CD14-positive monocyte (primary cell): ENCODE measurements at regions not wholly inside any gene's neighbourhood (a gene's known extent, or its start where the extent isn't known, plus 50 kb on each side); places are given as distances from the start of the nearest gene placed in this dataset.
A peak's percentile ranks its signal among the peaks of the same experiment; 100 is the strongest.

Source experiments
- DNase-seq, 3 donors: peaks; one replicate each; pipeline ENCODE4 v3.0.0-alpha.2; 2011 to 2022
- H2AFZ ChIP-seq: 2 replicates; pipeline ENCODE4 v1.6.0; 2012; ENCODE audit warnings: mild to moderate bottlenecking, low read depth, low read length, inconsistent platforms; ENCODE audit not compliant: insufficient read depth, poor library complexity, severe bottlenecking
- H3K27ac ChIP-seq, 2 donors: 1 replicate in 1 of 2; 2 replicates in 1 of 2; pipeline ENCODE4 v1.5.1; 2012 to 2013; ENCODE audit warnings: low read length in 2 of 2, control low read depth in 1 of 2, inconsistent platforms in 1 of 2, low read depth in 1 of 2, mild to moderate bottlenecking in 1 of 2
- H3K27me3 ChIP-seq, 2 donors: one replicate each; pipeline versions ENCODE4 v1.6.0 to v1.6.1; 2011 to 2013; ENCODE audit warnings: low read length in 2 of 2; ENCODE audit not compliant: control insufficient read depth in 2 of 2, insufficient read depth in 2 of 2
- H3K36me3 ChIP-seq, 2 donors: replicated peaks in 1 of 2; 1 replicate in 1 of 2; 2 replicates in 1 of 2; pipeline versions ENCODE4 v1.5.1 to v1.6.1; 2012 to 2013; ENCODE audit warnings: low read length in 2 of 2, control low read depth in 1 of 2, inconsistent platforms in 1 of 2, mild to moderate bottlenecking in 1 of 2; ENCODE audit not compliant: insufficient read depth in 2 of 2, control insufficient read depth in 1 of 2
- H3K4me1 ChIP-seq, 2 donors: 1 replicate in 1 of 2; 2 replicates in 1 of 2; pipeline versions ENCODE4 v1.5.1 to v1.6.1; 2012 to 2013; ENCODE audit warnings: low read length in 2 of 2, control low read depth in 1 of 2, inconsistent platforms in 1 of 2, mild to moderate bottlenecking in 1 of 2, moderate library complexity in 1 of 2; ENCODE audit not compliant: insufficient read depth in 2 of 2, control insufficient read depth in 1 of 2
- H3K4me2 ChIP-seq: replicated peaks from 2 replicates; pipeline ENCODE3; 2012; ENCODE audit warnings: low read length, moderate library complexity, mild to moderate bottlenecking; ENCODE audit not compliant: poor library complexity, severe bottlenecking; ENCODE audit errors: extremely low read depth
- H3K4me3 ChIP-seq, 3 experiments: fragments of 200-600 bp in 1 of 3; sonication (generic) in 1 of 3; replicated peaks in 1 of 3; 1 replicate in 2 of 3; 2 replicates in 1 of 3; pipeline ENCODE4 v1.5.1; 2011 to 2013; ENCODE audit warnings: low read length in 3 of 3, mild to moderate bottlenecking in 3 of 3, control low read depth in 2 of 3, low read depth in 2 of 3, inconsistent platforms in 1 of 3, moderate library complexity in 1 of 3
- H3K79me2 ChIP-seq: 2 replicates; pipeline ENCODE4 v1.6.0; 2012; ENCODE audit warnings: mild to moderate bottlenecking, control low read depth, inconsistent platforms, low read length, moderate library complexity; ENCODE audit not compliant: insufficient read depth
- H3K9ac ChIP-seq: 2 replicates; pipeline ENCODE4 v1.6.0; 2017; ENCODE audit warnings: low read length, mild to moderate bottlenecking; ENCODE audit not compliant: insufficient read depth, poor library complexity, severe bottlenecking
- H3K9me3 ChIP-seq, 2 donors: replicated peaks in 1 of 2; 1 replicate in 1 of 2; 2 replicates in 1 of 2; pipeline versions ENCODE4 v1.5.1 to v1.6.1; 2012 to 2013; ENCODE audit warnings: low read length in 2 of 2, control low read depth in 1 of 2; ENCODE audit not compliant: control insufficient read depth in 1 of 2, insufficient read depth in 1 of 2
- H4K20me1 ChIP-seq: 2 replicates; pipeline ENCODE4 v1.6.0; 2012; ENCODE audit warnings: mild to moderate bottlenecking, low read length, control low read depth, moderate library complexity; ENCODE audit not compliant: insufficient read depth
- H3K27ac Mint-ChIP-seq, 7 donors: one replicate each; pipeline ENCODE4 v1.8.0; 2020; ENCODE audit warnings: mild to moderate bottlenecking in 7 of 7, mixed read lengths in 7 of 7, moderate library complexity in 6 of 7, inconsistent platforms in 2 of 7
- H3K27me3 Mint-ChIP-seq, 3 donors: one replicate each; pipeline ENCODE4 v1.8.0; 2021 to 2022; ENCODE audit warnings: low read depth in 3 of 3, mild to moderate bottlenecking in 3 of 3, mixed read lengths in 3 of 3, moderate library complexity in 3 of 3, inconsistent platforms in 1 of 3
- H3K36me3 Mint-ChIP-seq, 2 donors: one replicate each; pipeline ENCODE4 v1.8.0; 2020; ENCODE audit warnings: mixed read lengths in 2 of 2, inconsistent platforms in 1 of 2, mild to moderate bottlenecking in 1 of 2
- H3K4me1 Mint-ChIP-seq: one replicate; pipeline ENCODE4 v1.8.0; 2020; ENCODE audit warnings: mild to moderate bottlenecking, mixed read lengths
- H3K4me3 Mint-ChIP-seq, 2 donors: one replicate each; pipeline ENCODE4 v1.8.0; 2020; ENCODE audit warnings: mild to moderate bottlenecking in 2 of 2, mixed read lengths in 2 of 2, moderate library complexity in 1 of 2
- H3K9me3 Mint-ChIP-seq, 7 donors: one replicate each; pipeline ENCODE4 v1.8.0; 2020 to 2022; ENCODE audit warnings: mixed read lengths in 7 of 7, mild to moderate bottlenecking in 6 of 7, moderate library complexity in 6 of 7, inconsistent platforms in 2 of 7
- WGBS: methylation state at CpG from one replicate; pipeline ENCODE4 v1.1.5; 2013; ENCODE audit warnings: missing lambda C conversion rate; ENCODE audit not compliant: insufficient coverage; 5-methylcytosine and 5-hydroxymethylcytosine counted together
- intact Hi-C, 2 donors: fragments of 100-400 bp; cut with micrococcal nuclease; formaldehyde crosslinking; loops; one replicate each; pipeline versions ENCODE4 v1.15.0 to v1.15.1; 2023
- TF ChIP-seq, protein P1 (sequence below): fragments of 200-600 bp; IDR thresholded peaks from one replicate; pipeline ENCODE4 v1.8.0; 2022; ENCODE audit warnings: antibody characterized with exemption, mild to moderate bottlenecking

DNA sequence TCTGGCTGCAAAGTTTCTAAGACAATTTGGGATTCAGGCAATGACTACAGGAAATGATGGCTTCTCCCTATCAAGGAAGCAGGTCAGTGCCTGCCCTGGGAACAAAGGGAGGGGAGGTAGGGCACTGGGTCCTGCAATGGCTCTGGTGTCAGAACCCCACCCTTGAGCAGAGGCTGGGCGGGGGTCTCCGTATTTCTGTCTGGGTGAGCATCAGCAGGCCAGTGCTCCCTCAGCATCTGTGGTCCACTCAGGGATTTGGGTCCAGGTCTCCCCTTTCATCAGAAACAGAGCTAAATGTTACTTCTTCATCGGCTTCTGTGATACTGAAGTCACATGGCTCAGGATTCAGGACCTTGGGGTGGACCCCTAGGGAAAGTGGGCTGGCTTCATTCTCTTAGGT lies 195.5 kb upstream of the CDH5 start:
- Mint-ChIP-seq H3K4me3 (no peak overlapping the region), H3K4me1 (peaks cover 44% of the 10 kb centered on the region), H3K27me3 (peaks cover 0 to 5% (median 2%) of the 10 kb centered on the region in 3 donors), H3K36me3 (no peaks in the 10 kb centered on the region), H3K9me3 (peaks cover 0 to 2% (median 0%) of the 10 kb centered on the region in 7 donors), H3K27ac (no peak overlapping the region)
- no peaks in the 10 kb centered on the region for H3K79me2 ChIP-seq
- H3K4me2 ChIP-seq: no peak overlapping the region
- H3K9me3 ChIP-seq: no peaks in the 10 kb centered on the region
- intact Hi-C loops: no loop called here
- no peaks in the 10 kb centered on the region for H3K36me3 ChIP-seq
- H3K4me1 ChIP-seq: peaks cover 31 to 45% of the 10 kb centered on the region in 2 donors
- no peak overlapping the region for H2AFZ ChIP-seq
- no peaks in the 10 kb centered on the region for H3K27me3 ChIP-seq
- no peak overlapping the region for H3K27ac ChIP-seq
- TF ChIP-seq, protein P1, sequence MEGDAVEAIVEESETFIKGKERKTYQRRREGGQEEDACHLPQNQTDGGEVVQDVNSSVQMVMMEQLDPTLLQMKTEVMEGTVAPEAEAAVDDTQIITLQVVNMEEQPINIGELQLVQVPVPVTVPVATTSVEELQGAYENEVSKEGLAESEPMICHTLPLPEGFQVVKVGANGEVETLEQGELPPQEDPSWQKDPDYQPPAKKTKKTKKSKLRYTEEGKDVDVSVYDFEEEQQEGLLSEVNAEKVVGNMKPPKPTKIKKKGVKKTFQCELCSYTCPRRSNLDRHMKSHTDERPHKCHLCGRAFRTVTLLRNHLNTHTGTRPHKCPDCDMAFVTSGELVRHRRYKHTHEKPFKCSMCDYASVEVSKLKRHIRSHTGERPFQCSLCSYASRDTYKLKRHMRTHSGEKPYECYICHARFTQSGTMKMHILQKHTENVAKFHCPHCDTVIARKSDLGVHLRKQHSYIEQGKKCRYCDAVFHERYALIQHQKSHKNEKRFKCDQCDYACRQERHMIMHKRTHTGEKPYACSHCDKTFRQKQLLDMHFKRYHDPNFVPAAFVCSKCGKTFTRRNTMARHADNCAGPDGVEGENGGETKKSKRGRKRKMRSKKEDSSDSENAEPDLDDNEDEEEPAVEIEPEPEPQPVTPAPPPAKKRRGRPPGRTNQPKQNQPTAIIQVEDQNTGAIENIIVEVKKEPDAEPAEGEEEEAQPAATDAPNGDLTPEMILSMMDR: no peak
- H3K4me3 ChIP-seq: no peak overlapping the region
- no peak overlapping the region for H3K9ac ChIP-seq
- H4K20me1 ChIP-seq: no peaks in the 10 kb centered on the region
- no peak for DNase-seq
- WGBS: 100% methylated on average over 3 of the region's 3 CpGs

- Histone ChIP-seq H3K36me3 (no peaks in the 10 kb centered on the region), H3K79me2 (no peaks in the 10 kb centered on the region), H3K9me3 (no peaks in the 10 kb centered on the region), H3K9ac (no peak overlapping the region), H3K27me3 (no peaks in the 10 kb centered on the region), H4K20me1 (no peaks in the 10 kb centered on the region), H3K27ac (peak overlapping the region in 1 of 2 donors; percentile 47), H3K4me2 (no peak overlapping the region), H3K4me1 (peaks cover 30 to 43% of the 10 kb centered on the region in 2 donors), H3K4me3 (no peak overlapping the region), H2AFZ (no peak overlapping the region)
- no peaks in the 10 kb centered on the region for H3K36me3 Mint-ChIP-seq
- H3K4me1 Mint-ChIP-seq: peaks cover 39% of the 10 kb centered on the region
- no CpG with 5 or more reads among the region's 3 CpGs for WGBS
- peak overlapping the region in 1 of 2 donors; percentile 42 for H3K4me3 Mint-ChIP-seq
- H3K9me3 Mint-ChIP-seq: peaks cover 0 to 2% (median 0%) of the 10 kb centered on the region in 7 donors
- H3K27me3 Mint-ChIP-seq: peaks cover 0 to 5% (median 2%) of the 10 kb centered on the region in 3 donors
- peak overlapping the region in 5 of 7 donors; percentile 20 to 79 (median 58) for H3K27ac Mint-ChIP-seq
- TF ChIP-seq, protein P1: no peak
- intact Hi-C loops: loop anchor here in 1 of 2 donors (10.0 kb wide), 1 partner anchor 55 kb away; no protein-coding TSS in a partner anchor
- DNase-seq: peak in 2 of 3 donors; percentile 5 to 14
These were observed 196.7 kb upstream of the CDH5 start for GRCh38 chr16:66169817-66170216.
